Hematopoietic multipotent progenitor cell treated with erythropoietin and hydrocortisone succinate and interleukin-3 and kit ligand, for 8 days (in vitro differentiated cells): ENCODE measurements at regions not wholly inside any gene's neighbourhood (a gene's known extent, or its start where the extent isn't known, plus 50 kb on each side); places are given as distances from the start of the nearest gene placed in this dataset.
"Not testable (repeated sequence)": the region's sequence is repeated elsewhere in the genome, so short reads cannot be mapped to it uniquely, and the experiment has no call there.

Experiments used
- DNase-seq: peaks from one replicate; pipeline ENCODE4 v3.0.0-alpha.2; 2015

- DNase-seq: no peak
Observed at GRCh38 chr13:44887515-44887914, 101.8 kb downstream of the NUFIP1 start.

- DNase-seq: no peak
Observed at GRCh38 chr13:44884076-44884729, 105.1 kb downstream of the NUFIP1 start.

- DNase-seq: peak; percentile 67
Observed at GRCh38 chr13:44879452-44880058, 109.7 kb downstream of the NUFIP1 start.

GRCh38 chr13:44876782-44877324 lies 112.4 kb downstream of the NUFIP1 start:
- no peak for DNase-seq

- no peak for DNase-seq
Observed at GRCh38 chr13:44874886-44875630, 114.2 kb downstream of the NUFIP1 start.

GRCh38 chr13:44874176-44874575 lies 115.1 kb downstream of the NUFIP1 start:
- no peak for DNase-seq

GRCh38 chr13:44873461-44873860 lies 115.8 kb downstream of the NUFIP1 start:
- no peak for DNase-seq

GRCh38 chr13:44872751-44873150 lies 116.5 kb downstream of the NUFIP1 start:
- no peak for DNase-seq

GRCh38 chr13:44870456-44870929 lies 118.8 kb downstream of the NUFIP1 start:
- DNase-seq: no peak

- no peak for DNase-seq
Observed at GRCh38 chr13:44869167-44869566, 120.1 kb downstream of the NUFIP1 start.

GRCh38 chr13:44868397-44868796 lies 120.9 kb downstream of the NUFIP1 start:
- no peak for DNase-seq

- DNase-seq: no peak
Observed at GRCh38 chr13:44867825-44868224, 121.4 kb downstream of the NUFIP1 start.

GRCh38 chr13:44866411-44866911 lies 122.8 kb downstream of the NUFIP1 start:
- DNase-seq: no peak

GRCh38 chr13:44865722-44866410 lies 123.4 kb downstream of the NUFIP1 start:
- DNase-seq: no peak

- not testable (repeated sequence) for DNase-seq
Observed at GRCh38 chr13:44863641-44864040, 125.6 kb downstream of the NUFIP1 start.

GRCh38 chr13:44860454-44860853 lies 128.8 kb downstream of the NUFIP1 start:
- DNase-seq: no peak

- DNase-seq: no peak
Observed at GRCh38 chr13:44857736-44858135, 131.5 kb downstream of the NUFIP1 start.

- DNase-seq: no peak
Observed at GRCh38 chr13:44857061-44857460, 132.2 kb downstream of the NUFIP1 start.

- DNase-seq: no peak
Observed at GRCh38 chr13:44855860-44856259, 133.4 kb downstream of the NUFIP1 start.

GRCh38 chr13:44854313-44855060 lies 134.8 kb downstream of the NUFIP1 start:
- no peak for DNase-seq

GRCh38 chr13:44853641-44854040 lies 135.6 kb downstream of the NUFIP1 start:
- no peak for DNase-seq
